RWPE2 (cell line): ENCODE measurements at regions not wholly inside any gene's neighbourhood (a gene's known extent, or its start where the extent isn't known, plus 50 kb on each side); places are given as distances from the start of the nearest gene placed in this dataset.

ENCODE experiments used
- ATAC-seq: fragments of 200-7000 bp; cut with Tn5 transposase; 3 replicates; pipeline ENCODE4 v1.9.1; 2021; ENCODE audit warnings: low read depth
- DNase-seq: peaks from one replicate; pipeline ENCODE4 v3.0.0-alpha.2; 2020; ENCODE audit warnings: low spot score
- H3K27ac ChIP-seq: fragments of 450-650 bp; 2 replicates; pipeline ENCODE4 v1.5.1; 2017; ENCODE audit warnings: mild to moderate bottlenecking; ENCODE audit not compliant: poor library complexity, severe bottlenecking
- H3K27me3 ChIP-seq: fragments of 250-450 bp; sonication (Bioruptor Pico); 2 replicates; pipeline ENCODE4 v1.5.1; 2021; ENCODE audit warnings: mild to moderate bottlenecking, moderate library complexity; ENCODE audit not compliant: insufficient read depth, poor library complexity, severe bottlenecking
- H3K36me3 ChIP-seq: fragments of 250-450 bp; sonication (Bioruptor Pico); 2 replicates; pipeline ENCODE4 v1.5.1; 2020; ENCODE audit warnings: low read depth, mild to moderate bottlenecking, moderate library complexity
- H3K4me1 ChIP-seq: fragments of 250-450 bp; sonication (Bioruptor Pico); 2 replicates; pipeline ENCODE4 v1.5.1; 2021; ENCODE audit warnings: mild to moderate bottlenecking, moderate library complexity; ENCODE audit not compliant: insufficient read depth, poor library complexity, severe bottlenecking
- H3K4me3 ChIP-seq: fragments of 250-450 bp; sonication (Bioruptor Pico); 2 replicates; pipeline ENCODE4 v1.5.1; 2021; ENCODE audit warnings: mild to moderate bottlenecking, moderate library complexity; ENCODE audit not compliant: severe bottlenecking
- H3K9me3 ChIP-seq: fragments of 250-450 bp; sonication (Bioruptor Pico); 2 replicates; pipeline ENCODE4 v1.5.1; 2021; ENCODE audit warnings: mild to moderate bottlenecking, moderate library complexity; ENCODE audit not compliant: severe bottlenecking
- CTCF ChIP-seq: fragments of 450-650 bp; IDR thresholded peaks from one replicate; pipeline ENCODE4 v1.5.1; 2017; ENCODE audit warnings: mild to moderate bottlenecking, moderate library complexity; ENCODE audit not compliant: poor library complexity, severe bottlenecking

DNA sequence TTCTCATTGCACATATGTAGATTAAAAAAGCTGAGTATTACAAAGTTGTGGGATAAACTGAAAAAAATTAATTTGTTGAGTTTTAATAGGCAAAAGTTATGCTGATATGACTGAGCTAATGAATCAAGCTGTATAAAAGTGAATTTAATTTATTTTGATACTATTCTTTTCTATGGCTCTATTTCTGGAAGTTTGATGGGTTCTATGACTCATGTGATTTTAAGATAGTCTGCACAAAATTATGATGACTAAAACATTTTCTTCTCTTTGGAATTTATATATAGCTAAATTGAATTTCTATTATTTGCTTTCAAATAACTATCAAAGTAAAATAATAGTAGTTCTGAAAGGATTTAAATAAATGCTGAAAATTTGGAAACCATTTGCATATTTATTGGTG is 71.0 kb upstream of the MMADHC start:
- no peaks in the 10 kb centered on the region for H3K36me3 ChIP-seq
- H3K9me3 ChIP-seq: no peaks in the 10 kb centered on the region

GRCh38 chr2:149657401-149658040 is 69.9 kb upstream of the MMADHC start:
- H3K36me3 ChIP-seq: no peaks in the 10 kb centered on the region
- DNase-seq: no peak
- peaks cover 13% of the 10 kb centered on the region for H3K4me1 ChIP-seq
- no peaks in the 10 kb centered on the region for H3K27me3 ChIP-seq
- no peak for TF ChIP-seq CTCF
- no peaks in the 10 kb centered on the region for H3K9me3 ChIP-seq
- ATAC-seq: no peak
- no peak overlapping the region for H3K27ac ChIP-seq
- H3K4me3 ChIP-seq: no peak overlapping the region

More for the DNA sequence above, 71.0 kb upstream of the MMADHC start:
- no peak for TF ChIP-seq CTCF
- H3K4me3 ChIP-seq: no peak overlapping the region
- H3K27me3 ChIP-seq: no peaks in the 10 kb centered on the region
- peaks cover 15% of the 10 kb centered on the region for H3K4me1 ChIP-seq
- no peak for DNase-seq
- no peak for ATAC-seq
- no peak overlapping the region for H3K27ac ChIP-seq

DNA sequence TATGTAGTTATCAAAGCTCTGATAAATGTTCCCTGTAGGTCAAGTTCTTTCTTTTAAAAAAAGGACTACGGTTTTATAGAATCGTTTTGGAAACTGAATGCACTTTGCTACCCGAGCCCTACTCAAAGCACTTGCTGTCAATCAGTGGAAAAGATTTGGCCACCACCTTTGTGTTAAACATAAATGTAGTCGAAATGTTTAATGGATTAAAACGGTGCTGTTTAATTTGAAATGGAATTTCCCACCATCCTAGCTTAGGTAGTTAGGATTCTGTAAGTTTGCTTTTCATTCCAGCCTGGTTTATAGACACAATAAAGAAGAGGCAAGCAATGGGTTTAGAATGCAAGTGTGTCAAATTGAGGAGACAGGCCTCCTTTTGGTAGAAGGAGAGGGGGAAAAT is 69.4 kb upstream of the MMADHC start:
- H3K36me3 ChIP-seq: no peaks in the 10 kb centered on the region
- no peaks in the 10 kb centered on the region for H3K9me3 ChIP-seq
- peaks cover 8% of the 10 kb centered on the region for H3K4me1 ChIP-seq
- H3K4me3 ChIP-seq: no peak overlapping the region
- TF ChIP-seq CTCF: no peak
- H3K27ac ChIP-seq: no peak overlapping the region
- ATAC-seq (no peak), DNase-seq (no peak)
- H3K27me3 ChIP-seq: no peaks in the 10 kb centered on the region

DNA sequence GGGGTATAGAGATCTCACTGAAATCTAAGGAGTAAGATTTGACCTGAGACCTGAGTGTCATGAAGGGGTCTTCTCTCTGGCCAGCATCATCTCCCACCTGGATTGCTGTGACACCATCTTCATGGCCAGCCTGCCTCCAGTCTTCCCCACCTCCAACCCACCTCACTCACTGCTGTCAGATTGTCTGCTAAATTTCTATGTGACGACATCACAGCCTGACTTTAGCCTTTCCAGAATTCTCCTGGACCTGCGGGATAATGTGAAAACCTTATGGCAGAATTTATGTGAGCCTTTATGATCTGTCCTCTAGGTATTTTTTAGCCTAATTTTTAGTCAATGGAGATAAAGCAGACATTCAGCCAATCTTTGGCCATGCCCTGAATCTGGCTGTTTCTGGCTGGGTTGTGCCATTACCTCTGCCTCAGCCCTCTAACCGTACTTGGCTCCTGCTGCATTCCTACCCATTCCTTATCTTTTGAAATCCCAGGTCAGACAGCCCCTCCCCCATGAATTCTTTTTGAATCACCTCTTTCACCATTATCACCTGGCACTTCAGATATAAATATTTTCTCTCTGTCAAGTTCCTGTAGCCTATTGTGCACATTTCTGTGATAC is 66.4 kb upstream of the MMADHC start:
- no peaks in the 10 kb centered on the region for H3K9me3 ChIP-seq
- H3K4me1 ChIP-seq: no peaks in the 10 kb centered on the region
- ATAC-seq (no peak), DNase-seq (no peak)
- H3K4me3 ChIP-seq: no peak overlapping the region
- no peaks in the 10 kb centered on the region for H3K36me3 ChIP-seq
- no peak for TF ChIP-seq CTCF
- no peak overlapping the region for H3K27ac ChIP-seq
- H3K27me3 ChIP-seq: no peaks in the 10 kb centered on the region

DNA sequence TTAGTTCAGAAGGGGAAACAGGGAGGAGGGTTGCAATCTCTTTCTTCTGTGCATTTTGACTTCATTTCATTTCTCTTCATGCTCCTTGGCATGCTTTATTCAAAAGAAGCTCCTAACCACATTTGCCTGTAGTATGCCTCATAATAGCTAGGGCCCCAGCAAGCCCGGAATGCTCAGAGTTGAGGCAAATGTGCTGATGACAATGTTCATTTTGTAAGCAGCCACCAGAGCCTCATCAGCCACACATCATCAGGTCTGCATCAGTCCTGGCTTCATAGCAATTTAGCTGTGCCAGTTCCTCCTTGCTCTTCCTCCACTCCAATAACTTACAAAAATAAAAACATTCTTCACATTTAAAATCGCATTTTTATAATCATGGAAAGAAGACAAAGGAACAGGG is 65.4 kb upstream of the MMADHC start:
- Histone ChIP-seq H3K4me1 (no peaks in the 10 kb centered on the region), H3K27me3 (no peaks in the 10 kb centered on the region), H3K9me3 (no peaks in the 10 kb centered on the region), H3K4me3 (no peak overlapping the region), H3K36me3 (no peaks in the 10 kb centered on the region), H3K27ac (no peak overlapping the region)
- ATAC-seq: no peak
- DNase-seq: no peak
- no peak for TF ChIP-seq CTCF
